Amygdala (tissue), 56 donors: ENCODE measurements at regions not wholly inside any gene's neighbourhood (a gene's known extent, or its start where the extent isn't known, plus 50 kb on each side); places are given as distances from the start of the nearest gene placed in this dataset.

Experiments
- DNase-seq, 56 donors: peaks; one replicate each; lab custom pipeline; 2025; lab: John Stamatoyannopoulos, UW

- no peak for DNase-seq
Observed at GRCh38 chr17:68182011-68182306, 65.9 kb upstream of the AMZ2 start.

GRCh38 chr17:68182940-68183551 is 64.8 kb upstream of the AMZ2 start:
- DNase-seq = no peak

GRCh38 chr17:68184141-68184571 is 63.7 kb upstream of the AMZ2 start:
- no peak for DNase-seq

GRCh38 chr17:68184816-68185436 is 62.9 kb upstream of the AMZ2 start:
- DNase-seq = no peak

- no peak for DNase-seq
Observed at GRCh38 chr17:68185820-68186219, 62.0 kb upstream of the AMZ2 start.

GRCh38 chr17:68190495-68190894 is 57.3 kb upstream of the AMZ2 start:
- no peak for DNase-seq

GRCh38 chr17:68195667-68196393 is 52.0 kb upstream of the AMZ2 start:
- no peak for DNase-seq

- no peak for DNase-seq
Observed at GRCh38 chr17:68196394-68197090, 51.3 kb upstream of the AMZ2 start.

- DNase-seq = no peak
Observed at GRCh38 chr17:68197091-68197996, 50.5 kb upstream of the AMZ2 start.

GRCh38 chr17:68197997-68198930 is 49.6 kb upstream of the AMZ2 start:
- no peak for DNase-seq
